Muscle of back (tissue), 3 donors: ENCODE measurements at regions not wholly inside any gene's neighbourhood (a gene's known extent, or its start where the extent isn't known, plus 50 kb on each side); places are given as distances from the start of the nearest gene placed in this dataset.

ENCODE experiments used
- DNase-seq, 3 donors: peaks; one replicate each; pipeline versions ENCODE4 v3.0.0 to v3.0.0-alpha.2; 2013

DNA sequence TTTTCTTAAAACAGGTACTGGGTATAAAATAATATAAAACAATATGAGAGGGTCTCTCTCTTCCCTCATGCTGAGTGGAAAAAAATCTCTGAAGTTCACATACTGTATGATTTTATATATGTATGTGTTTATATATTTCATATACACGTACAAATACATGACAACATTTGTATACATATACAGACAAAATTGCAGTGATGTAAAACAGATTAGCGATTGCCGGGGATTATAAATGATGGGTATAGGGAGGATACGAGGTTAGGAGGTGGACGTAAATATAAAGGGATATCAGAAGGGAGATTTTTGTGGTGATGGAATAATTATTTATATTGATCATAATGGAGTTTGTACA lies 194.8 kb upstream of the PRSS16 start:
- no peak for DNase-seq

DNA sequence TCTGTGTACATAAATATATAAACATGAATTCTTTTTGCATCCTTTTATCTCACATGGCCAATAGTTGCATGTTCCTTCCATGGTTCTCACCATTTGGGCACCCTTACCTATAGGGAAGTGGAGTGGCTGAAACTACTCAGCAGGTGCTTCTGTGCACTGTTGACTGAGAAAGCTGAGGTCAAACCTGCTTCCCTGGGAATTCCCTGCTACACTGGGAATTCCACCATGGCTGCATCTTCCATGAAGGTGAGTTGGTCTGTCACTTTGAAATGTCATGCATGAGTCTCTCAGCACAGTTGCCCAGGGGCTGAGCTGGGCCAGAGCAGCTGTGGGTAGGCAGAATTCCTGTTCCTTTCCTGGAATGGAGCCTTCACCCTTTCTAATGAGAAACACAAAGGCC lies 193.8 kb upstream of the PRSS16 start:
- no peak for DNase-seq

- DNase-seq, result no peak
Measured at GRCh38 chr6:27056615-27057014, 190.9 kb upstream of the PRSS16 start.

DNA sequence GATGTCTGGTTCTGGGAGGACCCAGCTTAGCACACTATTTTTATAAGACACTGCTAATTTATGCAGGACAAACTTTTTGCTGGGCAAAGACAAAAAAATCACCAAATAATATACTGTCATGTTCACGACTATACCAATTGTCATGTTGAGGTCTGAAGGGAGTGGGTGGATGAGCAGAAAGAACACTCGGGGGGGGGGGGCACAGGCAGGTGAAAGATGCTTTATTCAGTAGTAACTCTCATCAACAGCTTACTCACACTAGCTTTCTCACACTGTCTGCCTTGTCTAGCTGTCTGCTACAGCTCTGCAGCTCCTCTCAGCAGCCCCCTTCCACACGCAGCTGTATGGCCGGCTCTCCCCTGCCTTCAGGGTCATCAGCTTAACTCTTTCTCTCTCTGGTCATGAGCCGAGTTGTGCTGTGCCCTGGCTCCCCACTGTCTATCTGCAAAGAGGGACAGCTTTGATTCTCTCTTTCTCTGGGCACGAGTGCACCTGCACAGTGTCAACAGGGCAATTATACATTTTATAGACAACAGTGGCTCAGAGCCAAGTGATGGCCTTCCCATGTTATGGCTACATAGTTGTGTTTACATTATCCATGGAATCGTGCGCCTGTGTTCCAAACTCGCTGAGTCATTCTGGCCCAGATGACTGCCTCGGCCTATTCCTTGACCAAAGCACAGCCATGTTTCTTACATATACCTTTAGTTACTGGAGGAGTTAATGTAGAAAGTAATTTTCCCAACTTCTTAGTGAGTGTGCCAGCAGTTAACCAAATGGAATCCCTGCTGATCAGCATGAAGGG lies 187.7 kb upstream of the PRSS16 start:
- DNase-seq, result no peak

- no peak for DNase-seq
Measured at GRCh38 chr6:27061235-27061993, 186.1 kb upstream of the PRSS16 start.

- DNase-seq, result no peak
Measured at GRCh38 chr6:27062755-27063154, 184.7 kb upstream of the PRSS16 start.

GRCh38 chr6:27065183-27065582 lies 182.3 kb upstream of the PRSS16 start:
- DNase-seq, result no peak

GRCh38 chr6:27066381-27066780 lies 181.1 kb upstream of the PRSS16 start:
- no peak for DNase-seq

DNA sequence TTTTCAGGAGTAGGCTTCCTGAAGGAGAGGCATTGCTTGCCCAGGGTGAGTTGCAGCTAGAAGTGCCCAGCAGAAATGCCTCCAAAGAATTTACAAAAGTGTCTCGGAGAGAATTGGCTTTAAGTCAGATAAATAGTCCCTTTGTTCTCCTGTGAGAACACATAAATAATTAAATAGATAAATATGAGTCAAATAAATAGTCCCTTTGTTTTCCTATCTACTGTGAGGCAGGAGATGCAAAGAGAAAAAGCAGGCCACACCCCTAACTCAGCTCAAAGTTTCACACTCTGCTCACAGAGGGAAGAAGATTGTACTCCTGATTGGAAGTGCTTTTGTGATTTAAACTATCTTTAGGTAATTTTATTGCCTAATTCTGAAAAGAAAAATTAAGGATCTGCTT lies 180.7 kb upstream of the PRSS16 start:
- no peak for DNase-seq

GRCh38 chr6:27073441-27073840 lies 174.1 kb upstream of the PRSS16 start:
- DNase-seq, result no peak

GRCh38 chr6:27076116-27076515 lies 171.4 kb upstream of the PRSS16 start:
- DNase-seq, result no peak

- DNase-seq, result peak; percentile 48 to 78 (median 56)
Measured at GRCh38 chr6:27078734-27079357, 168.7 kb upstream of the PRSS16 start.

DNA sequence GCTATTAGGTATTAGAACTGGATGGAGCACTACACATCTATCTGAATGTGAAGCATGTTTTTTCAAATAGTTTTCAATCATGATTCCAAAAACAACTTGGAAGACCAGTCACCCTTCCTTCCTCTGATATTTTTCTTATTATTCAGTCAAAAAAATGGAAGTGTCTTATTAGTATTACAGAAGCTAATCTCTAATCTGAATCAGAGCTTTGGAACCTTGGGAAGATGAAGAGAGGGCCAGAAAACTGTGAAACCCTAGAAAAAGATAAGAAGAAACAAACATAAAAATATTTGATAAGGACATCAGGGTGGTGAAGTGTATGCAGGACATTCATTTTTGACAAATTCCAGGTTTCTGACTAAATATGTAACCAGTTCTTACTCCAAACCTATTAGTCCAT lies 166.3 kb upstream of the PRSS16 start:
- DNase-seq, result no peak

DNA sequence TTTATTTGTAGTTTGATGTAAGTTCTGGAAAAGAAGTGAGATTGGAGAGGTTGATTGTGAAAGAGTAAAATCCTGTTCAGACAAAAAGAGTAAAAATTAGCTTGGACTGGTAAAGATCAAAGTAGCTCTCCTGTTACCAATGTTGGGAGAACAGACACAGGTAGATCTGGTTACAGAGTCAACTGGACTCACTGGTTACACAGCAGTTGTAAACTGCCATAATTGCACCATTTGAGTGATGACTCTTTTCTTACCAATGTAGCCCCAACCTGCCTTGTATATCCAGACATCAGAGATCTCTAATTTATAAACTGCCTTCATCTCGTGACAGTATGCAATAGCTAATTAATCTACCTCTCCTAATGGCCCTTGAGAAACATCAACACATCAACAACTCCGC lies 165.6 kb upstream of the PRSS16 start:
- DNase-seq, result no peak

- no peak for DNase-seq
Measured at GRCh38 chr6:27088068-27088467, 159.4 kb upstream of the PRSS16 start.

DNA sequence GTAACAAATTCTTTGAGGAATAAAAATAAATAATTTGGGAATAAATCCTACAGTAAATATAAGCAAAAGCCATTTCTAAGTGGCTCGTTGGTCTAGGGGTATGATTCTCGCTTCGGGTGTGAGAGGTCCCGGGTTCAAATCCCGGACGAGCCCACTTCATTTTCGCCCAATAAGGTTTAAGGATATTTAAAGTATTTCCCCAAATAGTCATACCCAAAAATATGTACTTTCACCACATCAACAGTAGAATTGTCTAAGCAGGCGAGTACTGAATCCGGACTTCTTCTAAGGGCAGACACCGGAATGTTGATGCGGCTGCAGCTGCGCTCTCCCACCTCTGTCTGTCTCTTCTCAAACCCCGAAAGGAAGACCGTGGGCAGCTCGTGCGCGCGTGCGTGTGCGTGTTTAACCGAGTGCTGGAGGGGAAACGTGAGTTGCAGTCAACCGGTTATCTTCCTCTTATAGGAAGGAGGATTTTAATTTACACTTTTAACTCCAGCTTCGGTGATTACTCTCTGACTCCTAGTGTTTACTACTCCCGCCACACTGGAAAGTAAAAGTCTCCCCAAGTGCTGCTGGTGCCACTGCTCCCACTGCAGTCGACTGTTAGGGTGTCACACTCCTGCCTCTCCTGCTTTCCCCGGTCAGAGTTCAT lies 155.7 kb upstream of the PRSS16 start:
- peak; percentile 12 to 79 (median 27) for DNase-seq

GRCh38 chr6:27092316-27092692 lies 155.2 kb upstream of the PRSS16 start:
- DNase-seq, result no peak

GRCh38 chr6:27095914-27096313 lies 151.6 kb upstream of the PRSS16 start:
- DNase-seq, result no peak

- DNase-seq, result peak; percentile 14 to 46 (median 24)
Measured at GRCh38 chr6:27096834-27097511, 150.5 kb upstream of the PRSS16 start.

- no peak for DNase-seq
Measured at GRCh38 chr6:27098956-27099355, 148.5 kb upstream of the PRSS16 start.

DNA sequence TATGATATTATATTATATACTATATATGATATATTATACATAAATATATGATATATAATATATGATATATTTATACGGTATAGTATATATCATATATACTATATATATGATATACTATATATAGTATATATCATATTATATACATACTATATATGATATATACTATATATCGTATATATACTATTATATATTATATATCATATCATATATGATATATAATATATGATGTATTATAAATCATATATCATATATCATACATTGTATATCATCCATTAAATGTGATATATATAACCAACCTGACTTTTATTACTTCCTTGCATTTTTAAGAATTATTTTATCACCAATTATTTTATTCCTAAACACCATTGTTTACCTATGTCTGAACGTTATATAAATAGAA lies 146.6 kb upstream of the PRSS16 start:
- DNase-seq, result no peak

GRCh38 chr6:27101824-27102223 lies 145.7 kb upstream of the PRSS16 start:
- DNase-seq, result no peak
